Gastroesophageal sphincter (tissue), 3 donors: ENCODE measurements at regions not wholly inside any gene's neighbourhood (a gene's known extent, or its start where the extent isn't known, plus 50 kb on each side); places are given as distances from the start of the nearest gene placed in this dataset.

Experiments used
- EP300 ChIP-seq: sonication (generic); formaldehyde crosslinking; IDR thresholded peaks from one replicate; pipeline ENCODE4 v1.6.1; 2017; ENCODE audit warnings: antibody characterized with exemption, mild to moderate bottlenecking
- POLR2A ChIP-seq, 2 donors: fragments of 450-650 bp; IDR thresholded peaks; one replicate each; pipeline ENCODE4 v1.6.1; 2017; ENCODE audit warnings: antibody characterized with exemption in 2 of 2, mild to moderate bottlenecking in 2 of 2, moderate library complexity in 1 of 2
- POLR2AphosphoS5 ChIP-seq: sonication (generic); formaldehyde crosslinking; IDR thresholded peaks from one replicate; pipeline ENCODE4 v1.6.1; 2017; ENCODE audit warnings: antibody characterized with exemption
- TF ChIP-seq, protein P1 (sequence below), 4 experiments: fragments of 200-600 bp in 2 of 4; fragments of 450-650 bp in 2 of 4; sonication (generic) in 1 of 4; IDR thresholded peaks; one replicate each; pipeline ENCODE4 v1.5.1; 2017 to 2019; ENCODE audit warnings: antibody characterized with exemption in 4 of 4, mild to moderate bottlenecking in 2 of 4, moderate library complexity in 2 of 4

DNA sequence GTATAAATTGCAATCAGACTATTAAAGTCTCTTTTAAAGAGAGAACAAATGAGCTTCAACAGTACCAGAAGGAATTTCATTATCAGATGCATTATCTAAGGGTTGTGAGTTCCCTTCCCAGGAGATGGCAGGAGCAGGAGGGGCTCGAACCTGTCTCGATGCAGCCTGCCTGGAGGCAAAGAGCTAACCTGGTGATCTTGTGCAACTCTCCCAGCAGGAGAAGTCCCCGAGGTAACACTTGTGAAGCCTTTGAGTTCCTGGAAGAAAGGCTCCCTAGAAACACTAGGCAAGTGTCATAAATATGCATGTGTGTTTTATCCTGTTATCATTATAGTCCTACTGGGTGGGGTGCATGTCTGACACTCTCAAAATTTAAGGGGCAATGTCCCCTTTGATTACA, 232.2 kb upstream of the ARID1B start:
- TF ChIP-seq, protein P1, sequence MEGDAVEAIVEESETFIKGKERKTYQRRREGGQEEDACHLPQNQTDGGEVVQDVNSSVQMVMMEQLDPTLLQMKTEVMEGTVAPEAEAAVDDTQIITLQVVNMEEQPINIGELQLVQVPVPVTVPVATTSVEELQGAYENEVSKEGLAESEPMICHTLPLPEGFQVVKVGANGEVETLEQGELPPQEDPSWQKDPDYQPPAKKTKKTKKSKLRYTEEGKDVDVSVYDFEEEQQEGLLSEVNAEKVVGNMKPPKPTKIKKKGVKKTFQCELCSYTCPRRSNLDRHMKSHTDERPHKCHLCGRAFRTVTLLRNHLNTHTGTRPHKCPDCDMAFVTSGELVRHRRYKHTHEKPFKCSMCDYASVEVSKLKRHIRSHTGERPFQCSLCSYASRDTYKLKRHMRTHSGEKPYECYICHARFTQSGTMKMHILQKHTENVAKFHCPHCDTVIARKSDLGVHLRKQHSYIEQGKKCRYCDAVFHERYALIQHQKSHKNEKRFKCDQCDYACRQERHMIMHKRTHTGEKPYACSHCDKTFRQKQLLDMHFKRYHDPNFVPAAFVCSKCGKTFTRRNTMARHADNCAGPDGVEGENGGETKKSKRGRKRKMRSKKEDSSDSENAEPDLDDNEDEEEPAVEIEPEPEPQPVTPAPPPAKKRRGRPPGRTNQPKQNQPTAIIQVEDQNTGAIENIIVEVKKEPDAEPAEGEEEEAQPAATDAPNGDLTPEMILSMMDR (IDR thresholded peaks at IDR 0.05), result no peak
- TF ChIP-seq EP300 (no peak), POLR2AphosphoS5 (no peak), POLR2A (IDR thresholded peaks at IDR 0.05) (no peak)
